ENCODE measurements at regions not wholly inside any gene's neighbourhood (a gene's known extent, or its start where the extent isn't known, plus 50 kb on each side); places are given as distances from the start of the nearest gene placed in this dataset.
"Not testable (repeated sequence)": the region's sequence is repeated elsewhere in the genome, so short reads cannot be mapped to it uniquely, and the experiment has no call there.

DNA sequence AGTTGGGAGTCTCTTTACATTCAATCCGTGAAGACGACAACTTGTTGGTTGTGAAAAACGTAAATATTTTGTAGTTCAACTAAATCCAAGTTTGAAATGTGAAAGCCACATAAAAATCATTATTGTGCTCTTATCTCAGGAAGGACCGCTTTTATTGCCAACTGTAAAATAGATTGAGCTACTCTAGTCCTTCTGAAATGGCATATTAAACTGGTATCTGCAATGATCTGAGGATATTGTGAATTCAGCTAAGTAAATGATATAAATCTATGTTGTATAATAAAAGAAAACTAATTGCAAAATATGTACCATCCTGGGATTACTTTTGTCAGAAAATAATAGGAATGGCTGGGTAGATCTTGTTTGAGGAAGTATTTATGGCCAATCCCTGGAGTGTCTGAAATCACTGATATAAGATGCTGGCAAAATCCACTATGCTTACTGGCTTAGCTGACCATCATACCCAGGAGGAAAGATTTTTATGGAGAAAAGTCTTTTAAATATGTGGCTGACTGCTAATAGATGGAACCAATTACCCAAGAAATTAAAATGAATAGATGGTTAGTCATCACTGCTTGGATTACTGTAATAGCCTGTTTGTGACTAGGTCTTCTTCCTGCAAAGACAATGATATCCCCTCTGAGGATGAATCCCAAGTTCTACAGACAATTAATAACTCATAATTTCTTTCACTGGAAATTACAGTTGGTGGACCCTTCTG is 191.8 kb downstream of the SEMA6D start:
- Histone ChIP-seq H2AFZ (ENCODE audit: low read depth, low read length) (no peak overlapping the region), H3K27ac (ENCODE audit: low read length) (no peak overlapping the region), H3K4me3 (ENCODE audit: low read depth in 1 of 2, low read length in 2 of 2) (no peak overlapping the region), H3K4me1 (ENCODE audit: insufficient read depth, low read length) (no peaks in the 10 kb centered on the region), H3K9ac (ENCODE audit: low read depth, low read length) (no peak overlapping the region), H4K20me1 (ENCODE audit: insufficient read depth, low read length) (no peaks in the 10 kb centered on the region), H3K9me3 (ENCODE audit: insufficient read depth, low read length, severe bottlenecking) (no peaks in the 10 kb centered on the region), H3K79me2 (ENCODE audit: insufficient read depth, low read length) (no peaks in the 10 kb centered on the region), H3K27me3 (ENCODE audit: insufficient read depth, low read length, poor library complexity) (no peaks in the 10 kb centered on the region), H3K36me3 (ENCODE audit: insufficient read depth, low read length) (no peaks in the 10 kb centered on the region), H3K4me2 (ENCODE audit: insufficient read depth, low read length) (no peak overlapping the region)
- DNase-seq (no peak), ATAC-seq (ENCODE audit: insufficient read depth, low read depth) (no peak)
- TF ChIP-seq, protein P1, sequence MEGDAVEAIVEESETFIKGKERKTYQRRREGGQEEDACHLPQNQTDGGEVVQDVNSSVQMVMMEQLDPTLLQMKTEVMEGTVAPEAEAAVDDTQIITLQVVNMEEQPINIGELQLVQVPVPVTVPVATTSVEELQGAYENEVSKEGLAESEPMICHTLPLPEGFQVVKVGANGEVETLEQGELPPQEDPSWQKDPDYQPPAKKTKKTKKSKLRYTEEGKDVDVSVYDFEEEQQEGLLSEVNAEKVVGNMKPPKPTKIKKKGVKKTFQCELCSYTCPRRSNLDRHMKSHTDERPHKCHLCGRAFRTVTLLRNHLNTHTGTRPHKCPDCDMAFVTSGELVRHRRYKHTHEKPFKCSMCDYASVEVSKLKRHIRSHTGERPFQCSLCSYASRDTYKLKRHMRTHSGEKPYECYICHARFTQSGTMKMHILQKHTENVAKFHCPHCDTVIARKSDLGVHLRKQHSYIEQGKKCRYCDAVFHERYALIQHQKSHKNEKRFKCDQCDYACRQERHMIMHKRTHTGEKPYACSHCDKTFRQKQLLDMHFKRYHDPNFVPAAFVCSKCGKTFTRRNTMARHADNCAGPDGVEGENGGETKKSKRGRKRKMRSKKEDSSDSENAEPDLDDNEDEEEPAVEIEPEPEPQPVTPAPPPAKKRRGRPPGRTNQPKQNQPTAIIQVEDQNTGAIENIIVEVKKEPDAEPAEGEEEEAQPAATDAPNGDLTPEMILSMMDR (IDR thresholded peaks at IDR 0.05; ENCODE audit: borderline replicate concordance, extremely low read depth, low read length, poor library complexity, severe bottlenecking), result no peak
- TF ChIP-seq EZH2 (IDR thresholded peaks at IDR 0.05; ENCODE audit: borderline replicate concordance, low read depth, low read length, severe bottlenecking), result no peak

DNA sequence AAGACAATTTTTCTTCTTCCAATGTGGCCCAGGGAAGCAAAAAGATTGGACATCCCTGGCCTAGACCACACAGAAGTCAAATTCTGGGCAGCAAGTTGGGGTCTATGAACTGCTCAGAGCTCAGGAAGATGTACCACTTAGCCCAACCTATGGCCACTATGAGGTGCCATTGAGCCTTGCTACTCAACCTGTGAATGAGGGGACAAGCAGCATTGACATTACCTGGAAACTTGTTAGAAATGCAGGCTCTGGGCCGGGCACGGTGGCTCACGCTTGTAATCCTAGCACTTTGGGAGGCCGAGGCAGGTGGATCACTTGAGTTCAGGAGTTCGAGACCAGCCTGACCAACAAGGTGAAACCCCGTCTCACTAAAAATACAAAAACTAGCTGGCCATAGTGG is 195.6 kb downstream of the SEMA6D start:
- ATAC-seq (ENCODE audit: insufficient read depth, low read depth); H3K4me1 ChIP-seq (ENCODE audit: insufficient read depth, low read length); H3K9ac ChIP-seq (ENCODE audit: low read depth, low read length); H3K9me3 ChIP-seq (ENCODE audit: insufficient read depth, low read length, severe bottlenecking); DNase-seq; H3K79me2 ChIP-seq (ENCODE audit: insufficient read depth, low read length); H3K36me3 ChIP-seq (ENCODE audit: insufficient read depth, low read length); H3K27me3 ChIP-seq (ENCODE audit: insufficient read depth, low read length, poor library complexity); H3K4me3 ChIP-seq (ENCODE audit: low read depth in 1 of 2, low read length in 2 of 2); H3K27ac ChIP-seq (ENCODE audit: low read length); H2AFZ ChIP-seq (ENCODE audit: low read depth, low read length); H3K4me2 ChIP-seq (ENCODE audit: insufficient read depth, low read length); H4K20me1 ChIP-seq (ENCODE audit: insufficient read depth, low read length): not testable (repeated sequence)
- TF ChIP-seq, protein P1 (IDR thresholded peaks at IDR 0.05; ENCODE audit: borderline replicate concordance, extremely low read depth, low read length, poor library complexity, severe bottlenecking), result peak; percentile 6

DNA sequence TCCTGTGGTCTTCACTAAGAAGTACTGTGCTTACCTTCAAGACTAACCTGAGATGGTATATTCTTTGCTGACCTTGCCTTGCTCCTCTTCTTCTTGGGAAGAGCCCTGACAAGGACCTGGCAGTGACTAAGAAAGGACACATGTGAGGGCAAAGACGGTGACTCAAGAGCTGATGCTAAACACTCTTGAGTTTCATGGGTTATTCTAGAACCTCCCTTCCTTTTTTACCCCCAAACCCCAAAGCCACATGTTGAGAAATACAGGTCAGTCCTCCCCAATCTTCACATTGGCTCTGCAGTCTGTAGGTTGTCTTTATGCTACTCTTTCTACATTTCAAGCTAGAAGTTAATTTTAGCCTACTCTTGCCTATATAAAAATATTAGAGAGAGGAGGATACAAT is 200.6 kb downstream of the SEMA6D start:
- no peak overlapping the region for H3K9ac ChIP-seq (ENCODE audit: low read depth, low read length)
- TF ChIP-seq EZH2 (IDR thresholded peaks at IDR 0.05; ENCODE audit: borderline replicate concordance, low read depth, low read length, severe bottlenecking), result no peak
- TF ChIP-seq, protein P1 (IDR thresholded peaks at IDR 0.05; ENCODE audit: borderline replicate concordance, extremely low read depth, low read length, poor library complexity, severe bottlenecking), result no peak
- H2AFZ ChIP-seq (ENCODE audit: low read depth, low read length), result no peak overlapping the region
- no peak for ATAC-seq (ENCODE audit: insufficient read depth, low read depth)
- H4K20me1 ChIP-seq (ENCODE audit: insufficient read depth, low read length), result no peaks in the 10 kb centered on the region
- no peak for DNase-seq
- no peaks in the 10 kb centered on the region for H3K9me3 ChIP-seq (ENCODE audit: insufficient read depth, low read length, severe bottlenecking)
- no peaks in the 10 kb centered on the region for H3K36me3 ChIP-seq (ENCODE audit: insufficient read depth, low read length)
- H3K27me3 ChIP-seq (ENCODE audit: insufficient read depth, low read length, poor library complexity), result no peaks in the 10 kb centered on the region
- H3K4me2 ChIP-seq (ENCODE audit: insufficient read depth, low read length), result no peak overlapping the region
- H3K4me3 ChIP-seq (ENCODE audit: low read depth in 1 of 2, low read length in 2 of 2), result no peak overlapping the region
- H3K79me2 ChIP-seq (ENCODE audit: insufficient read depth, low read length), result no peaks in the 10 kb centered on the region
- H3K4me1 ChIP-seq (ENCODE audit: insufficient read depth, low read length), result no peaks in the 10 kb centered on the region
- no peak overlapping the region for H3K27ac ChIP-seq (ENCODE audit: low read length)

Measured in DND-41 (cell line).